Mesendoderm (in vitro differentiated cells): ENCODE measurements at regions not wholly inside any gene's neighbourhood (a gene's known extent, or its start where the extent isn't known, plus 50 kb on each side); places are given as distances from the start of the nearest gene placed in this dataset.
A peak's percentile ranks its signal among the peaks of the same experiment; 100 is the strongest.

Experiments
- DNase-seq: peaks from one replicate; pipeline ENCODE4 v3.0.0; 2013
- H2AK5ac ChIP-seq: 2 replicates; pipeline ENCODE4 v1.6.1; 2013; ENCODE audit warnings: low read length, inconsistent platforms
- H2BK120ac ChIP-seq: 2 replicates; pipeline ENCODE4 v1.6.1; 2013; ENCODE audit warnings: low read depth, mild to moderate bottlenecking, low read length, moderate library complexity, mixed read lengths
- H2BK15ac ChIP-seq: replicated peaks from 2 replicates; pipeline ENCODE4 v1.6.1; 2013; ENCODE audit warnings: low read depth, mild to moderate bottlenecking, moderate library complexity
- H2BK5ac ChIP-seq: 2 replicates; pipeline ENCODE4 v1.6.1; 2013; ENCODE audit warnings: low read length, inconsistent platforms
- H3K18ac ChIP-seq: 2 replicates; pipeline ENCODE4 v1.6.1; 2013; ENCODE audit warnings: mild to moderate bottlenecking, low read length, mixed read lengths
- H3K23ac ChIP-seq: one replicate; pipeline ENCODE4 v1.6.1; 2013; ENCODE audit warnings: low read length
- H3K27ac ChIP-seq: 2 replicates; pipeline ENCODE4 v1.5.1; 2013; ENCODE audit warnings: low read depth, mild to moderate bottlenecking, inconsistent platforms, low read length, moderate library complexity
- H3K27me3 ChIP-seq: 2 replicates; pipeline ENCODE4 v1.6.1; 2013; ENCODE audit warnings: low read length, control low read depth, mild to moderate bottlenecking, inconsistent platforms; ENCODE audit not compliant: insufficient read depth, poor library complexity
- H3K36me3 ChIP-seq: 2 replicates; pipeline ENCODE4 v1.6.1; 2013; ENCODE audit warnings: low read length, inconsistent platforms; ENCODE audit not compliant: control insufficient read depth, insufficient read depth
- H3K4ac ChIP-seq: one replicate; pipeline ENCODE4 v1.6.1; 2013; ENCODE audit warnings: low read depth, mild to moderate bottlenecking, low read length, moderate library complexity
- H3K4me1 ChIP-seq: 2 replicates; pipeline ENCODE4 v1.6.1; 2013; ENCODE audit warnings: low read depth, low read length, inconsistent platforms; ENCODE audit not compliant: control insufficient read depth
- H3K4me2 ChIP-seq: 2 replicates; pipeline ENCODE4 v1.6.1; 2013; ENCODE audit warnings: low read length
- H3K4me3 ChIP-seq: 2 replicates; pipeline ENCODE4 v1.5.1; 2013; ENCODE audit warnings: mild to moderate bottlenecking, low read length
- H3K56ac ChIP-seq: one replicate; pipeline ENCODE4 v1.6.1; 2013; ENCODE audit warnings: low read length
- H3K79me1 ChIP-seq: 2 replicates; pipeline ENCODE4 v1.6.1; 2013; ENCODE audit warnings: low read length, inconsistent platforms
- H3K79me2 ChIP-seq: 2 replicates; pipeline ENCODE4 v1.6.1; 2013; ENCODE audit warnings: mild to moderate bottlenecking, low read length; ENCODE audit not compliant: control insufficient read depth, insufficient read depth
- H3K9ac ChIP-seq: 2 replicates; pipeline ENCODE4 v1.6.1; 2013; ENCODE audit warnings: low read length, inconsistent platforms
- H4K5ac ChIP-seq: one replicate; pipeline ENCODE4 v1.6.1; 2013; ENCODE audit warnings: low read length
- H4K8ac ChIP-seq: one replicate; pipeline ENCODE4 v1.6.1; 2013; ENCODE audit warnings: low read depth, mild to moderate bottlenecking, control low read depth, low read length, moderate library complexity
- WGBS: extraction: QIAGEN DNeasy Blood & Tissue Kit; methylation state at CpG from one replicate; pipeline ENCODE4 v1.1.7; 2013; ENCODE audit warnings: low lambda C conversion rate, missing lambda C conversion rate; ENCODE audit not compliant: insufficient coverage; ENCODE audit errors: extremely low coverage; 5-methylcytosine and 5-hydroxymethylcytosine counted together

DNA sequence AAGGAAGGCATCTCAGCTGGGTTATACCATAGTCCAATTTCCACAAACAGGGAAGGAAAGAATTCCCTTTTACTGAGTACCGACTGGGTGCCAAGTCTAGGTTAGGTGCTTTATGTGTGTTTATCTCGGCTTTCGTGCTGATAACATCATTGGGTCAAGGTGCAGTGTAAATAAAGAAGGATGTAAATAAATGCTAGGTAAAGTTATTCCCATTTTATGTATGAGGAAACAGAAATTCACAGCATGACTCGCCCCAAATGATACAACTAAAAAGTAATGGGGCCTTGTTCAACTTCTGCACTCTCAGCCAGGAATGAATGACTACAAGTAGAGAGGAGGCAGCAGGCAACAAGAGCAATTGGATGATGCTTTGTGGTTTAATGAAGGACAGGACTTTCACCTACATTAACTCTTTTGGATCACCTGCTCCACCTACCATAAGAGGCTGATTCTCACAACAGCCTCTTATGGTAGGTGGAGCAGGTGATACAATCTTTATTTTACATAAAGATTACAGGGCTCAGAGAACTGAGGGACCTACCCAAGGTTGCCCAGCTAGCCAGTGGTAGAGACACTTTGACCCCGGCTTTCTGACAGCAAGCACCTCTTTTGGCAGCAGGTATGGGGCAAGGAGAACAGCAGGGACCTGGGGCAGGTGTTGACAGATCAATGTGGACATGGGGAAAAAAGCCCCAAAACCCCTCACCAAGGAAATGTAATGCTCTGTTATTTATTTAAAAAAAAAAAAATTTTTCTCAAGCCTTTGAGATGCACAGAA, 213.4 kb upstream of the NUDT4 start:
- no peak for DNase-seq
- Histone ChIP-seq H3K9ac (no peak overlapping the region), H3K4me3 (no peak overlapping the region), H3K27me3 (no peaks in the 10 kb centered on the region), H3K4ac (no peak overlapping the region), H3K27ac (no peak overlapping the region), H2BK5ac (no peak overlapping the region), H4K5ac (no peak overlapping the region), H4K8ac (no peak overlapping the region), H3K56ac (no peak overlapping the region), H2AK5ac (no peak overlapping the region), H3K23ac (no peak overlapping the region), H3K36me3 (no peaks in the 10 kb centered on the region), H2BK120ac (no peak overlapping the region), H3K79me1 (no peaks in the 10 kb centered on the region), H3K79me2 (no peaks in the 10 kb centered on the region), H3K18ac (no peak overlapping the region), H3K4me2 (no peak overlapping the region), H3K4me1 (no peaks in the 10 kb centered on the region), H2BK15ac (no peak overlapping the region)
- WGBS = no CpG with 5 or more reads among the region's 5 CpGs

DNA sequence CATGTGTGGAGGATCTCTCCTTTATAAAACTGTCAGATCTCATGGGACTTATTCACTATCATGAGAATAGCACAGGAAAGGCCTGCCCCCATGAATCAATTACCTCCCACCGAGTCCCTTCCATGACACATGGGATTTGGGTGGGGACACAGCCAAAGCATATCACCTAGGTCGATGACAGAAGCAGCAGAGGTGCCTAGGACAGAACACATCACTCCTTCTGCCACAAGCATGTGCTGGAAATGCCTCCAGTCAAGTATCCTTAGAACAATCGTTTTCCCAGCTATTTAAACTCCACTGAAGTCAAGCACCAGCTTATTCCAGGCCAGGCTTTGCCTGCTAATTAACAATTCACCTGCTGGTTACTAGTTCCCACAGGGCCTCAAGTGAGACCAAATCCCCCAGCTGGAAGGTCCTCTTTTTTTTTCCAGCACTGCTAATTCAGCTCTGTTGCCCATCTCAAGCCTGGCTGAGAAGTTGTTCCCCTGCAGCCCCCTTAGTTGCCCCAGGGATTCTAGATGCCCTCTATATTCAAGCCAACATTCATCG, 212.3 kb upstream of the NUDT4 start:
- Histone ChIP-seq H2AK5ac (no peak overlapping the region), H3K4me1 (no peaks in the 10 kb centered on the region), H3K9ac (no peak overlapping the region), H3K56ac (no peak overlapping the region), H2BK5ac (no peak overlapping the region), H3K4me3 (no peak overlapping the region), H3K18ac (no peak overlapping the region), H3K4me2 (no peak overlapping the region), H4K8ac (no peak overlapping the region), H3K27me3 (no peaks in the 10 kb centered on the region), H3K79me1 (no peaks in the 10 kb centered on the region), H4K5ac (no peak overlapping the region), H2BK15ac (no peak overlapping the region), H3K36me3 (no peaks in the 10 kb centered on the region), H3K27ac (no peak overlapping the region), H3K4ac (no peak overlapping the region), H3K23ac (no peak overlapping the region), H3K79me2 (no peaks in the 10 kb centered on the region), H2BK120ac (no peak overlapping the region)
- peak; percentile 7 for DNase-seq
- WGBS = no CpG with 5 or more reads among the region's 4 CpGs

DNA sequence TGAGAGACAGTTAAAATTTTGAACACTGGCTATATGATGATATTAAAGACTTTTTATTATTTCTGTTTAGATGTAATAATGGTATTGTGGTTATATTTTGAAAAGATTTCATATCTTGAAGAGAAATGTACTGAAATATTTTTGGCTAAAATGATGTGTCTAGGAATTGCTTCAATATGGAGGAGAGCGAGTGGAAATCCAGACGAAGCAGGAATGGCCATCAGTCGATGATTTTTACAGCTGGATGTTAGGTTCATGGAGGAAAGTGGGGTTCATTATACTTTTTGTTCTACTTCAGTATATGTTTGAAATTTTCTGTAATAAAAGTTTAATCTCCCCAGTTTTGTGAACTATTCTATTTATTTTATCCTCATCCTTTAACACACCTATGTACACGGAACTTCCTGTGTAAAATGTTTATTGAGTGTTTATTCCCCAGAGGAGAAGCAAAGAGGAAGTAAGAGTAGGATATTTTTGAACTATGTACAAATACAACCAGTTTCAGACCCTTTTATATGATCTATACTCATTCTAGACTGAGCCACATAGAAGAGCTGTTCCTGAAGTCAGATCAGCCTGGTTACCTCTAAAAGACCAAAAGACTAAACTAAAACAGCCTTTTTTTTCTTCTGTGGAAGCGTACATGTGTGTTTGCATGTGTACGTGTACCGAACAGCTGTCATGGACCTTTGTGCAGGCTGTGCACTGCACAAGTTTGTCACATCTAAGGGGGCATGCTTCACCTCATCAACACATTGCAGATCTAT, 211.0 kb upstream of the NUDT4 start:
- Histone ChIP-seq H3K4me2 (no peak overlapping the region), H3K27ac (no peak overlapping the region), H3K56ac (no peak overlapping the region), H4K5ac (no peak overlapping the region), H3K4me1 (no peaks in the 10 kb centered on the region), H2BK5ac (no peak overlapping the region), H3K9ac (no peak overlapping the region), H3K79me2 (no peaks in the 10 kb centered on the region), H3K4ac (no peak overlapping the region), H4K8ac (no peak overlapping the region), H3K36me3 (no peaks in the 10 kb centered on the region), H3K23ac (no peak overlapping the region), H3K79me1 (no peaks in the 10 kb centered on the region), H3K18ac (no peak overlapping the region), H3K27me3 (no peaks in the 10 kb centered on the region), H3K4me3 (no peak overlapping the region), H2AK5ac (no peak overlapping the region), H2BK15ac (no peak overlapping the region), H2BK120ac (no peak overlapping the region)
- no peak for DNase-seq
- no CpG with 5 or more reads among the region's 7 CpGs for WGBS

DNA sequence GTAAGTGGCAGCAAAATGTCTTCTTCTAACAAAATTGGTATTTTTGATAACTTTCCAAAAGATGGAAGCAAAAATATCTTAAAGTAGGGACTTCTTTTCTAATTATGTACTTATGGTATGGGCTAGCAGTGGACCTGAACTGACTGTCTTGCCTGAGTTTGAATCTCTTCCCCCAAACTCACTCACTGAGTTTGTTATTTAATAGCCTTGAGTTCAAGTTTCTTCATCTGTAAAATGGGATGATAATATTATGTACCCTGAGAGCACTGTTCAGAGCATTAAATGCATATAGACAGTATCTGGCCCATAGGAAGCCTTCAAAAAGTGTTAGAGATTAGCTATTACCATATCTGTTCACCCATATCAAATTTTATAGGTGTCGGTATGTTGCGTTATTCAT, 210.4 kb upstream of the NUDT4 start:
- H4K8ac ChIP-seq = no peak overlapping the region
- no CpG with 5 or more reads among the region's 2 CpGs for WGBS
- H3K56ac ChIP-seq = no peak overlapping the region
- no peak overlapping the region for H3K27ac ChIP-seq
- no peak overlapping the region for H3K4ac ChIP-seq
- no peak overlapping the region for H2AK5ac ChIP-seq
- H3K4me3 ChIP-seq = no peak overlapping the region
- H3K36me3 ChIP-seq = no peaks in the 10 kb centered on the region
- no peak overlapping the region for H3K4me2 ChIP-seq
- no peaks in the 10 kb centered on the region for H3K27me3 ChIP-seq
- no peak overlapping the region for H4K5ac ChIP-seq
- H2BK15ac ChIP-seq = no peak overlapping the region
- H2BK5ac ChIP-seq = no peak overlapping the region
- H3K18ac ChIP-seq = no peak overlapping the region
- no peaks in the 10 kb centered on the region for H3K4me1 ChIP-seq
- H3K79me2 ChIP-seq = no peaks in the 10 kb centered on the region
- H3K9ac ChIP-seq = no peak overlapping the region
- H3K79me1 ChIP-seq = no peaks in the 10 kb centered on the region
- H2BK120ac ChIP-seq = no peak overlapping the region
- no peak overlapping the region for H3K23ac ChIP-seq
- DNase-seq = no peak

DNA sequence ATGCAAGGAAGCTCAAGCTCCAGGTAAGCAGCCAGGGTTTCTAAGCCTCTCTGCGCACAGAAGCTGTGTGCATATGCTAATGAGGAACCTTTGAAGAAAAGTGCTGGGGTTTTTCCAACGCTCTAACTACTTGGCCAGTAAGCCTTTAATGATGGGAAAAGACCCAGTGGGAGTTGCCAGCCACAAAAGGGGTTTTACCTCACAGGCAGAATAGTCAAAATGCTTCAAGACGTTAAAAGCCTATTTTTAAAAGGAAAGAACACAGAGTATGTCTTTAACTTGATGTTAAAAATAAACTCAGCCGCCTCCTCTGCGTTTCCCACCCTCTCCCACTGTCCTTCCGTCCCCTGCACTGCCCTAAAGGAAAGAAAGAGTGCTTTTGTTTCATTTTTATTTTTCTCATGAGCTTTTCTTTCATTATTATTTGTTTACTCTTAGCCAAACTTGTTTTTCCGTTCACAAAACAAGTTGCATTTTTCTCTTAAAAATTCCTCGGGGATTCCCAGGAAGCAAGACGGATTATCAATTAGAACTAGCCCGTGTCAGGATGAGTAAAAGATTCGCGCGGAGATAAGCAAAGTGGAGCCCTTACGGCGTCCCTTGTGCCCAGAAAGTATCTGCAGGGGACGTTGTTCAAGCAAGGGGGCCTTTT, 209.8 kb upstream of the NUDT4 start:
- Histone ChIP-seq H3K79me2 (no peaks in the 10 kb centered on the region), H2BK15ac (no peak overlapping the region), H3K36me3 (no peaks in the 10 kb centered on the region), H3K4me3 (no peak overlapping the region), H2AK5ac (no peak overlapping the region), H3K27me3 (no peaks in the 10 kb centered on the region), H3K27ac (peak overlapping the region; percentile 45), H3K9ac (no peak overlapping the region), H4K5ac (no peak overlapping the region), H3K79me1 (no peaks in the 10 kb centered on the region), H2BK5ac (no peak overlapping the region), H4K8ac (peak overlapping the region; percentile 81), H3K4ac (no peak overlapping the region), H3K4me1 (no peaks in the 10 kb centered on the region), H3K18ac (no peak overlapping the region), H2BK120ac (peak overlapping the region; percentile 23), H3K4me2 (no peak overlapping the region), H3K56ac (no peak overlapping the region), H3K23ac (no peak overlapping the region)
- DNase-seq = peak; percentile 69
- no CpG with 5 or more reads among the region's 16 CpGs for WGBS
